ENCODE measurements at regions not wholly inside any gene's neighbourhood (a gene's known extent, or its start where the extent isn't known, plus 50 kb on each side); places are given as distances from the start of the nearest gene placed in this dataset.

- Histone ChIP-seq H3K36me3 (replicated peaks in 1 of 2; ENCODE audit: control insufficient read depth in 1 of 2, insufficient read depth in 2 of 2, low read length in 2 of 2) (peaks cover 32 to 78% of the 10 kb centered on the region in 2 experiments), H3K9ac (ENCODE audit: insufficient read depth, low read depth, low read length) (no peak overlapping the region), H2AFZ (ENCODE audit: low read length) (no peak overlapping the region), H3K4me1 (ENCODE audit: insufficient read depth, low read length) (no peaks in the 10 kb centered on the region), H3K4me2 (ENCODE audit: low read depth, low read length) (no peak overlapping the region), H4K20me1 (ENCODE audit: insufficient read depth, low read length) (peaks cover 15% of the 10 kb centered on the region; the same call in 1 of the 2 replicates), H3K27ac (ENCODE audit: extremely low read length, insufficient read depth, low read length) (no peak overlapping the region), H3K4me3 (replicated peaks in 1 of 3; ENCODE audit: insufficient read depth in 1 of 3, low read depth in 2 of 3, low read length in 3 of 3) (no peak overlapping the region), H3K9me3 (ENCODE audit: low read length) (no peaks in the 10 kb centered on the region), H3K27me3 (ENCODE audit: control insufficient read depth in 1 of 2, insufficient read depth in 2 of 2, low read length in 2 of 2) (no peaks in the 10 kb centered on the region), H3K79me2 (ENCODE audit: insufficient read depth, low read length) (peaks cover 3% of the 10 kb centered on the region)
- DNase-seq (ENCODE audit: low spot score) (no peak), FAIRE-seq (no peak), ATAC-seq (no peak)
- intact Hi-C loops (cut with micrococcal nuclease; ENCODE audit: unreplicated experiment), result no loop called here
- no TSS peak for BruUV-seq (replicated peaks)
- 80% methylated on average over 6 of the region's 15 CpGs for whole genome bisulfite sequencing (ENCODE audit: low lambda C conversion rate)
- CTCF ChIA-PET (ENCODE audit: low intra/inter-chr PET ratio, low total read pairs), result no interaction called here
- POLR2A ChIA-PET, result no interaction called here
- in situ Hi-C loops (cut with HindIII; ENCODE audit: extremely low pct_ligation_motif_present, low pct_unique_long_range_greater_than_20kb), result no loop called here
- TF ChIP-seq ZNF768 (CRISPR knock-in tag; IDR thresholded peaks at IDR 0.05) (peak; percentile 65; the same call in 1 of the 2 replicates), SATB2 (CRISPR knock-in tag; IDR thresholded peaks at IDR 0.05) (no peak), MLLT10 (CRISPR knock-in tag; IDR thresholded peaks at IDR 0.05) (no peak), ZBTB38 (CRISPR knock-in tag; IDR thresholded peaks at IDR 0.05) (no peak), AGO2 (optimal IDR thresholded peaks at IDR 0.05; ENCODE audit: low read depth, low read length) (peak; percentile 19), ZNF18 (CRISPR knock-in tag; IDR thresholded peaks at IDR 0.05; ENCODE audit: insufficient replicate concordance) (no peak), ZNF343 (CRISPR knock-in tag; IDR thresholded peaks at IDR 0.05) (no peak), MEF2D (CRISPR knock-in tag; IDR thresholded peaks at IDR 0.05) (no peak), HDAC1 (CRISPR knock-in tag; IDR thresholded peaks at IDR 0.05) (no peak), SMAD9 (CRISPR knock-in tag; IDR thresholded peaks at IDR 0.05) (no peak), SMC3 (IDR thresholded peaks at IDR 0.05; ENCODE audit: low read length) (no peak), SP2 (CRISPR knock-in tag; IDR thresholded peaks at IDR 0.05) (no peak), BCL6 (CRISPR knock-in tag; IDR thresholded peaks at IDR 0.05) (no peak), SOX13 (IDR thresholded peaks at IDR 0.05) (no peak), SOX13 (CRISPR knock-in tag; conservative IDR thresholded peaks at IDR 0.05 in 1 of 2, IDR thresholded peaks at IDR 0.05 in 1 of 2) (no peak)
- TF ChIP-seq, protein P1, sequence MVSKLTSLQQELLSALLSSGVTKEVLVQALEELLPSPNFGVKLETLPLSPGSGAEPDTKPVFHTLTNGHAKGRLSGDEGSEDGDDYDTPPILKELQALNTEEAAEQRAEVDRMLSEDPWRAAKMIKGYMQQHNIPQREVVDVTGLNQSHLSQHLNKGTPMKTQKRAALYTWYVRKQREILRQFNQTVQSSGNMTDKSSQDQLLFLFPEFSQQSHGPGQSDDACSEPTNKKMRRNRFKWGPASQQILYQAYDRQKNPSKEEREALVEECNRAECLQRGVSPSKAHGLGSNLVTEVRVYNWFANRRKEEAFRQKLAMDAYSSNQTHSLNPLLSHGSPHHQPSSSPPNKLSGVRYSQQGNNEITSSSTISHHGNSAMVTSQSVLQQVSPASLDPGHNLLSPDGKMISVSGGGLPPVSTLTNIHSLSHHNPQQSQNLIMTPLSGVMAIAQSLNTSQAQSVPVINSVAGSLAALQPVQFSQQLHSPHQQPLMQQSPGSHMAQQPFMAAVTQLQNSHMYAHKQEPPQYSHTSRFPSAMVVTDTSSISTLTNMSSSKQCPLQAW (CRISPR knock-in tag; IDR thresholded peaks at IDR 0.05), result no peak
- TF ChIP-seq, protein P2, sequence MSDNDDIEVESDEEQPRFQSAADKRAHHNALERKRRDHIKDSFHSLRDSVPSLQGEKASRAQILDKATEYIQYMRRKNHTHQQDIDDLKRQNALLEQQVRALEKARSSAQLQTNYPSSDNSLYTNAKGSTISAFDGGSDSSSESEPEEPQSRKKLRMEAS (IDR thresholded peaks at IDR 0.05), result no peak
Measured at GRCh38 chr22:25358421-25359170, 139.2 kb downstream of the CRYBB2 start.

Measured in HepG2 (cell line).